GM18499 (cell line): ENCODE measurements at regions not wholly inside any gene's neighbourhood (a gene's known extent, or its start where the extent isn't known, plus 50 kb on each side); places are given as distances from the start of the nearest gene placed in this dataset.
A peak's percentile ranks its signal among the peaks of the same experiment; 100 is the strongest.

ENCODE experiments used
- ATAC-seq: cut with Tn5 transposase; IDR thresholded peaks from one replicate; pipeline ENCODE4 v1.9.1; 2021; ENCODE audit warnings: moderate number of reproducible peaks; ENCODE audit not compliant: insufficient read depth, unreplicated experiment

- ATAC-seq, result no peak
Measured at GRCh38 chr3:117558681-117559080, 849.1 kb downstream of the TUSC7 start.

- ATAC-seq, result no peak
Measured at GRCh38 chr3:117562000-117562399, 852.4 kb downstream of the TUSC7 start.

- no peak for ATAC-seq
Measured at GRCh38 chr3:117563063-117563462, 853.5 kb downstream of the TUSC7 start.

- ATAC-seq, result no peak
Measured at GRCh38 chr3:117565777-117566176, 856.2 kb downstream of the TUSC7 start.

GRCh38 chr3:117566926-117567325, 857.3 kb downstream of the TUSC7 start:
- no peak for ATAC-seq

- ATAC-seq, result no peak
Measured at GRCh38 chr3:117567382-117567781, 857.8 kb downstream of the TUSC7 start.

- no peak for ATAC-seq
Measured at GRCh38 chr3:117567906-117568305, 858.3 kb downstream of the TUSC7 start.

- no peak for ATAC-seq
Measured at GRCh38 chr3:117572786-117573185, 863.2 kb downstream of the TUSC7 start.

GRCh38 chr3:117580806-117581205, 871.2 kb downstream of the TUSC7 start:
- ATAC-seq, result no peak

- no peak for ATAC-seq
Measured at GRCh38 chr3:117586161-117586560, 876.6 kb downstream of the TUSC7 start.

- ATAC-seq, result no peak
Measured at GRCh38 chr3:117587416-117587815, 877.8 kb downstream of the TUSC7 start.

GRCh38 chr3:117589454-117589853, 879.9 kb downstream of the TUSC7 start:
- no peak for ATAC-seq

GRCh38 chr3:117595615-117596014, 886.0 kb downstream of the TUSC7 start:
- ATAC-seq, result no peak

GRCh38 chr3:117596503-117596902, 886.9 kb downstream of the TUSC7 start:
- no peak for ATAC-seq

- no peak for ATAC-seq
Measured at GRCh38 chr3:117597865-117598264, 888.3 kb downstream of the TUSC7 start.

- no peak for ATAC-seq
Measured at GRCh38 chr3:117600112-117600511, 890.5 kb downstream of the TUSC7 start.

- ATAC-seq, result no peak
Measured at GRCh38 chr3:117600666-117601065, 891.1 kb downstream of the TUSC7 start.

- no peak for ATAC-seq
Measured at GRCh38 chr3:117602058-117602644, 892.6 kb downstream of the TUSC7 start.

GRCh38 chr3:117603097-117603496, 893.5 kb downstream of the TUSC7 start:
- peak; percentile 85 for ATAC-seq

GRCh38 chr3:117606866-117607265, 897.3 kb downstream of the TUSC7 start:
- no peak for ATAC-seq

- ATAC-seq, result no peak
Measured at GRCh38 chr3:117609330-117609729, 899.8 kb downstream of the TUSC7 start.

- ATAC-seq, result no peak
Measured at GRCh38 chr3:117610156-117610555, 900.6 kb downstream of the TUSC7 start.

- ATAC-seq, result no peak
Measured at GRCh38 chr3:117611211-117611610, 901.6 kb downstream of the TUSC7 start.
